ENCODE measurements at regions not wholly inside any gene's neighbourhood (a gene's known extent, or its start where the extent isn't known, plus 50 kb on each side); places are given as distances from the start of the nearest gene placed in this dataset.

- Mint-ChIP-seq H3K27me3 (peaks cover 27% of the 10 kb centered on the region), H3K9me3 (no peaks in the 10 kb centered on the region), H3K27ac (peak overlapping the region in 1 of 2 donors; percentile 4), H3K4me1 (peaks cover 6% of the 10 kb centered on the region), H3K4me3 (no peak overlapping the region)
- ATAC-seq (no peak), DNase-seq (no peak)
Observed at GRCh38 chr6:90936286-90936685, 349.4 kb upstream of the MAP3K7 start.

GRCh38 chr6:90934966-90935365 is 348.1 kb upstream of the MAP3K7 start:
- Mint-ChIP-seq H3K4me1 (no peaks in the 10 kb centered on the region), H3K9me3 (no peaks in the 10 kb centered on the region), H3K27me3 (peaks cover 30% of the 10 kb centered on the region), H3K4me3 (no peak overlapping the region), H3K27ac (no peak overlapping the region)
- no peak for DNase-seq
- no peak for ATAC-seq

GRCh38 chr6:90934081-90934480 is 347.2 kb upstream of the MAP3K7 start:
- no peak overlapping the region for H3K4me3 Mint-ChIP-seq
- H3K27ac Mint-ChIP-seq = no peak overlapping the region
- ATAC-seq (no peak), DNase-seq (no peak)
- no peaks in the 10 kb centered on the region for H3K9me3 Mint-ChIP-seq
- H3K4me1 Mint-ChIP-seq = no peaks in the 10 kb centered on the region
- H3K27me3 Mint-ChIP-seq = peaks cover 39% of the 10 kb centered on the region

GRCh38 chr6:90932351-90932750 is 345.5 kb upstream of the MAP3K7 start:
- ATAC-seq = peak; percentile 12
- Mint-ChIP-seq H3K4me1 (no peaks in the 10 kb centered on the region), H3K4me3 (no peak overlapping the region), H3K27ac (no peak overlapping the region), H3K9me3 (no peaks in the 10 kb centered on the region), H3K27me3 (peaks cover 41% of the 10 kb centered on the region)
- DNase-seq = no peak

- H3K27ac Mint-ChIP-seq = no peak overlapping the region
- ATAC-seq = no peak
- DNase-seq = no peak
- no peaks in the 10 kb centered on the region for H3K4me1 Mint-ChIP-seq
- H3K9me3 Mint-ChIP-seq = no peaks in the 10 kb centered on the region
- H3K27me3 Mint-ChIP-seq = peaks cover 31% of the 10 kb centered on the region
- no peak overlapping the region for H3K4me3 Mint-ChIP-seq
Observed at GRCh38 chr6:90928051-90928450, 341.2 kb upstream of the MAP3K7 start.

GRCh38 chr6:90925726-90926125 is 338.9 kb upstream of the MAP3K7 start:
- DNase-seq = no peak
- H3K4me1 Mint-ChIP-seq = no peaks in the 10 kb centered on the region
- no peaks in the 10 kb centered on the region for H3K9me3 Mint-ChIP-seq
- H3K4me3 Mint-ChIP-seq = no peak overlapping the region
- no peak for ATAC-seq
- no peak overlapping the region for H3K27ac Mint-ChIP-seq
- peaks cover 13% of the 10 kb centered on the region for H3K27me3 Mint-ChIP-seq

- DNase-seq = no peak
- Mint-ChIP-seq H3K4me3 (no peak overlapping the region), H3K4me1 (no peaks in the 10 kb centered on the region), H3K9me3 (no peaks in the 10 kb centered on the region), H3K27me3 (no peaks in the 10 kb centered on the region), H3K27ac (no peak overlapping the region)
- ATAC-seq = no peak
Observed at GRCh38 chr6:90922325-90922724, 335.5 kb upstream of the MAP3K7 start.

GRCh38 chr6:90918361-90918760 is 331.5 kb upstream of the MAP3K7 start:
- H3K4me1 Mint-ChIP-seq = no peaks in the 10 kb centered on the region
- no peak overlapping the region for H3K27ac Mint-ChIP-seq
- no peak overlapping the region for H3K4me3 Mint-ChIP-seq
- peaks cover 16% of the 10 kb centered on the region for H3K27me3 Mint-ChIP-seq
- no peak for DNase-seq
- peaks cover 4 to 11% of the 10 kb centered on the region in 2 donors for H3K9me3 Mint-ChIP-seq
- ATAC-seq = no peak

GRCh38 chr6:90917376-90917775 is 330.5 kb upstream of the MAP3K7 start:
- no peak overlapping the region for H3K4me3 Mint-ChIP-seq
- H3K27me3 Mint-ChIP-seq = peaks cover 16% of the 10 kb centered on the region
- H3K9me3 Mint-ChIP-seq = peaks cover 4 to 11% of the 10 kb centered on the region in 2 donors
- ATAC-seq (no peak), DNase-seq (no peak)
- H3K4me1 Mint-ChIP-seq = no peaks in the 10 kb centered on the region
- H3K27ac Mint-ChIP-seq = no peak overlapping the region

- no peak for ATAC-seq
- no peak overlapping the region for H3K4me3 Mint-ChIP-seq
- no peak for DNase-seq
- no peaks in the 10 kb centered on the region for H3K4me1 Mint-ChIP-seq
- no peak overlapping the region for H3K27ac Mint-ChIP-seq
- peaks cover 16% of the 10 kb centered on the region for H3K27me3 Mint-ChIP-seq
- peaks cover 4 to 11% of the 10 kb centered on the region in 2 donors for H3K9me3 Mint-ChIP-seq
Observed at GRCh38 chr6:90916968-90917367, 330.1 kb upstream of the MAP3K7 start.

GRCh38 chr6:90915224-90915915 is 328.5 kb upstream of the MAP3K7 start:
- no peak for DNase-seq
- Mint-ChIP-seq H3K4me3 (no peak overlapping the region), H3K9me3 (peaks cover 4 to 11% of the 10 kb centered on the region in 2 donors), H3K4me1 (no peaks in the 10 kb centered on the region), H3K27me3 (peaks cover 16% of the 10 kb centered on the region), H3K27ac (peak overlapping the region in 1 of 2 donors; percentile 84)
- no peak for ATAC-seq

- DNase-seq = no peak
- H3K4me3 Mint-ChIP-seq = no peak overlapping the region
- no peak overlapping the region for H3K27ac Mint-ChIP-seq
- H3K9me3 Mint-ChIP-seq = peaks cover 4 to 11% of the 10 kb centered on the region in 2 donors
- H3K4me1 Mint-ChIP-seq = no peaks in the 10 kb centered on the region
- no peak for ATAC-seq
- H3K27me3 Mint-ChIP-seq = peaks cover 26% of the 10 kb centered on the region
Observed at GRCh38 chr6:90914312-90914711, 327.4 kb upstream of the MAP3K7 start.

GRCh38 chr6:90913266-90913960 is 326.5 kb upstream of the MAP3K7 start:
- ATAC-seq (no peak), DNase-seq (no peak)
- Mint-ChIP-seq H3K4me1 (no peaks in the 10 kb centered on the region), H3K27ac (no peak overlapping the region), H3K4me3 (no peak overlapping the region), H3K27me3 (peaks cover 26% of the 10 kb centered on the region), H3K9me3 (peaks cover 4 to 11% of the 10 kb centered on the region in 2 donors)

GRCh38 chr6:90911642-90912041 is 324.8 kb upstream of the MAP3K7 start:
- no peaks in the 10 kb centered on the region for H3K4me1 Mint-ChIP-seq
- no peak for DNase-seq
- no peak for ATAC-seq
- H3K4me3 Mint-ChIP-seq = no peak overlapping the region
- H3K9me3 Mint-ChIP-seq = peaks cover 4 to 11% of the 10 kb centered on the region in 2 donors
- no peak overlapping the region for H3K27ac Mint-ChIP-seq
- peaks cover 26% of the 10 kb centered on the region for H3K27me3 Mint-ChIP-seq

- Mint-ChIP-seq H3K4me1 (no peaks in the 10 kb centered on the region), H3K27me3 (peaks cover 26% of the 10 kb centered on the region), H3K4me3 (no peak overlapping the region), H3K9me3 (peaks cover 4 to 11% of the 10 kb centered on the region in 2 donors), H3K27ac (no peak overlapping the region)
- no peak for DNase-seq
- ATAC-seq = no peak
Observed at GRCh38 chr6:90910893-90911292, 324.0 kb upstream of the MAP3K7 start.

GRCh38 chr6:90907931-90908655 is 321.2 kb upstream of the MAP3K7 start:
- Mint-ChIP-seq H3K4me1 (no peaks in the 10 kb centered on the region), H3K9me3 (no peaks in the 10 kb centered on the region), H3K27me3 (peaks cover 10% of the 10 kb centered on the region), H3K4me3 (no peak overlapping the region), H3K27ac (no peak overlapping the region)
- no peak for ATAC-seq
- DNase-seq = no peak

Measured in stimulated activated naive CD8-positive, alpha-beta T cell treated with anti-CD3 and anti-CD28 coated beads, Interleukin-15, amount 100 ng/mL, for 72 hours (primary cell).